Left forelimb (tissue), 1 donor: ENCODE measurements at regions not wholly inside any gene's neighbourhood (a gene's known extent, or its start where the extent isn't known, plus 50 kb on each side); places are given as distances from the start of the nearest gene placed in this dataset.

Source experiments
- DNase-seq: peaks from one replicate; pipeline ENCODE4 v3.0.0-alpha.2; 2018; ENCODE audit warnings: low spot score

DNA sequence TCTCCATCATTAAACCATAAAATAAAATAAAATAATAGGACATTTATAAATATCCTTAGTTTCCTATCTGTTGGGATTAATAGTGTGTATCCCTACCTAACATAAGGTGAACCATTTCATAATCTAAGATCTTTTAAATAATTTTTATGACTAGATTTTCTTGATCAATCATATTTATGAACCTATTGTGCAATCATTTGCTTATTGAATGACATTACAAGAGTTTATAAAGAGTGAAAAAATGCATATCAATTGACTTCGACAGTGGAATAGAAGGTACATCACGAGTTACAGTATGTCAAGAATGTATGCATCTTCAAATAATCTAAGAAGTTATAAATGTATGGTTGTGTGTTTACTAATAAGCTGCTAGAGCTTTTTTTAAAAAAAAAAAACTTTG is 1554.8 kb upstream of the TMEFF2 start:
- DNase-seq: no peak

DNA sequence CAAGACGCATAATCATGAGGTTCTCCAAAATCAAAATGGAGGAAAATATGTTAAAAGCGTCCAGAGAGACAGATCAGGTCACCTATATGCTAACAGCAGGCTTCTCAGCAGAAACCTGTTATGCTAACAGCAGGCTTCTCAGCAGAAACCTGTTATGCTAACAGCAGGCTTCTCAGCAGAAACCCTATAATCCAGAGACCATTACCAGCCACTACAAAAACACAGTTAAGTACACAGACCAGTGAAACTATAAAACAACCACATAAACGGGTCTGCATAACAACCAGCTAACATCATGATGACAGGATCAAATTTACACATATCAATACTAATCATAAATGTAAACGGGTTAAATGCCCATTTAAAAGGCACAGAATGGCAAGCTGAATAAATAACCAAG is 1548.4 kb upstream of the TMEFF2 start:
- DNase-seq: no peak

DNA sequence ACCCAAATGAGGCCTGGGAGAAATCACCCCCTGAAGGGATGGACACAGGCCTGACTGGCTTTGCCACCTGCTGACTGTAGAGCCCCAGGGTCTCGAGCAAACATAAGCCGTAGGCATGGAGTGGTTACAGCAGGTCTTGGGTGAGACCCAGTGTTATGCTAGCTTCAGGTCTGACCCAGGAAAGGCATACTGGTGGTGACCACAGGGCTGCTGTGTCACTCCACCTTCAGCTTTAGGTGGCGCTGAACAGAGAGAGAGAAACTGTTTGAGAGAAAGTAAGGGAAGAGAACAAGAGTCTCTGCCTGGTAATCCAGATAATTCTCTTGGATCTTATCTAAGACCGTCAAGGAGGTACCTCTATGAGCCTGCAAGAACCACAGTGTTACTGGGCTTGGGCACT is 1544.2 kb upstream of the TMEFF2 start:
- no peak for DNase-seq

DNA sequence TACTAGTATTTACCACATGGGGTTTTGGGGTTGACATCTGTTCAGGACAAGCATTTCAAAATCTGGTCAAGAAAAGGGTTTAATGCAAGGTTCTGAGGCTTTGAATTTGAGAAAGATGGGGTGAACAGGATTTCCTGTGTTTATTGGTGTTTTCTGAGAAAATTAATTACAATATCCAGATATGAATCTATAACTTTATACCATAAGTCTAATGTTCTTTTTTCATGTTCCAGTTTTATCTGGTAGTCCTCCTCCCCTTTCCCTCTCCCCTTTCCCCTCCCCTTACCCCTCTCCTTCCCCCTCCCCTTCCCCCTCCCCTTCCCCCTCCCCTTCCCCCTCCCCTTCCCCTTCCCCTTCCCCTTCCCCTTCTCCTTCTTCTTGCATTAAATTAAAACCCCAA is 1518.2 kb upstream of the TMEFF2 start:
- DNase-seq: no peak

DNA sequence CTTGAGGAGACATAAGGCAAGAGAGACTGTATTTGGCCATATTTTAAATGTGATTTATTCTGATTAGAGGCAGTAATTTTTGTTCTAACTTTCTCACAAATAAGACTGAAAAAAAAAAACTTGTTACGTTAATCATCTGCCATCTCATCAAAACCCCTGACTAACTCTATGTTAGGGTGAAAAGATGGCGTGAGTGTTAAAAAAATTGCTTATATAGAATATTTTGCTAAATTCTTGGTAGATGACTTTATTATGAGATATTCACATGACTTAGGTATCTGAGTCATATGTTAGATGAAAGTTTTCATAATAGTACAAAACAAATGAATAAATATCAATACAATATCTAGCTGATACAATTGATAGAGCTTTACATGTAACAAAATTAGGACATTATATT is 1508.7 kb upstream of the TMEFF2 start:
- no peak for DNase-seq

DNA sequence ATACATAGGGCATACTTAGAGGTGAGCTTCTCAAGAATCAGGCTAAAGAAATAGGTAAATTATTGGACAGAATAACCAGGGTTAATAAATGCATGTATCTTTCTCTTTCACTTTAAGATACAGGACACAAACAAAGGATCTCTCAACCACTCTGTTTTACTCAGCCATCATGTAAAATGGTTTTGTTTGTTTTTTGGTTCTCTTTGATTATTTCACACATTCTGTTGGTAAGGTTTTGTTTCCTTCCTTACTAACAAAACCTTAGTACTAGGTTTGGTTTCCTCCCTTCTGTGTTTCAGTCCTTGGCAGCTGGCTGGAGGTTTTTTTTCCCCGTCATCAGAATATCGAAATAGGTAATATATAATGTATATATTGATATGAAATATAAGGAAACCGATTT is 1506.8 kb upstream of the TMEFF2 start:
- DNase-seq: no peak

DNA sequence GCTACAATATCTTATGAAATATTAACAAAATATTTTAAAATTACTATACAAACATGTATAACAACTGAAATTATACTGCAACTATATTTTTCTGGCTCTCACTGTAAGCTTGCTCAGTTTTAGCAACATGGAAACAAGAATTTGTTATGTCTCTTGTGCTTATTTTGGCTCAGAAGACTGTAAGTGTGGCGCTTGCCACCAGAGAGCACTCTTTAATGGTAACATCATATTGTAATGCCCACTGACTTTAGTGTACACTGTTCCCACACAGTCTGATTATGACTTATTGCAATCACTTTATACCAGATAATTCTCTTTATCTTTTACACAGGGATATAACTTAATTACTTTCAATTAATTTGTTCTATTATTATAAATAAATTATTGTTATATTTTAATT is 1500.6 kb upstream of the TMEFF2 start:
- no peak for DNase-seq

DNA sequence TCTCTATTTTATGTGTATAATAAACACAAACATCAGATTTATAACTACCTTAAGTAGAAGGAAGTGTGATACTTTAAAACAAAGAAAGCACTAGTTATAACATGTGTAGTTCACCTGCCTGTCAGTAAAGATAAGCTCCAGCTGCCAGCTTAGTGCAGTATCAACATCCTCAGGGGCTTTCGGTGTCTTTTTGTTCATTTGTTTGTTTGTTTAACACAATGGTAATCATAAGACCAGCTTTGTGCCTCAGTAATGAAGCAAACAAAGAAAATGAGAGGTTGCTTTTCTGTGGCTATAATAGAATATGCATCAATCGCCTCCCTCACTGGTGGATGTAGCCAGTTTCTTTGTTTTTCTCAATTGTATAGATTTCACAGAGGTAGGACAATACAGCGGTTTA is 1499.0 kb upstream of the TMEFF2 start:
- no peak for DNase-seq

DNA sequence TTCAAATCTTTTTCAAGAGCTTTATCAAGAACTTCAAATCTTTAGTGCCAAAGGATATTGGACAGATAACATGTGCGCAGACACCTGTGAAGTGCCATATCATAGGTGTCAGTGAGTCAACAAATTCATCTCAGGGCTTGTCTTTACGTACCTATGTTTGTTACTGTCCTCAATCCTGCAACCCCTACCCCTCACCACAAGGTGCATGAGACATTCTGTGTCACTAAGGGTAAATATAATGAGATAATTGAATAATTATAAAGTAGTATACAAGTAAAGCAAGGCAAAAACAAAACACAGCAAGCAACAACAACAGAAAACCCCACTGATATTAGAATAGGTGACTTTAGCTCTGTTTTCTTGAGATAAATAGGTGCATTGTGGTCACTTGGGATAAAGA is 1495.8 kb upstream of the TMEFF2 start:
- DNase-seq: no peak

DNA sequence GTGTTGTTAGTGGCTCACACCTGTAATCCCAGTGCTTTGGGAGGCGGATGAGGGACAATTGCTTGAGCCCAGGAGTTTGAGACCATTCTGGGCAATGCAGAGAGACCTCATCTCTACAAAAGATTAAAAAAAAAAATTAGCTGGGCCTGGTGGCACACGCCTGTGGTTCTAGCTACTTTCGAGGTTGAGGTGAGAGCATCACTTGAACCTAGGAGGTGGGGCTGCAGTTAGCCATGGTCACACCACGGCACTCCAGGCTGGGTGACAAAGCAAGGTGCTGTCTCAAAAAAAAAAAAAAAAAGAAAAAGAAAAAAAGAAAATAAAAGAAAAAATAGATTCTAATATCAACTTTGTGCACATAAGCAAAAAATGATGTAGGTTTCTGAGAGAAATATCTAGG is 1492.5 kb upstream of the TMEFF2 start:
- DNase-seq: no peak

DNA sequence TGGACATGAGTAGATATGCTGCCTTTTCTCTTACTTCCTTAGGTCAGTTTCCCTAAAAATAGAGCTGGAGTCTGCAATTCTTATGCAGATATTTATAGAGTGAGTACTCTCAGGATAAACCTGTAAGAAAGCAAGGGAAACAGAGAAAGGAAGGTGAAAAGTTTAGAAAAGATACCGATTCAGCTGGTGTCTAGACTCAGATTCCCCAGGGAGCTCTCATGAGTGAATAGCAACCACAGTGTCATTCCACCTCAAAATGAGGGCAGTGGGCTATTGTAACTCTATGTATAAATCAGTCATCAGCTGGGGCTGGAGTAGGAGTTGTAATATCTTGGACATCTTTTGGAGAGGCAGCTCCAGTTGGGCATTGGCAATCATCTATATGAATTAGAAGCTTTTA is 1485.1 kb upstream of the TMEFF2 start:
- no peak for DNase-seq

DNA sequence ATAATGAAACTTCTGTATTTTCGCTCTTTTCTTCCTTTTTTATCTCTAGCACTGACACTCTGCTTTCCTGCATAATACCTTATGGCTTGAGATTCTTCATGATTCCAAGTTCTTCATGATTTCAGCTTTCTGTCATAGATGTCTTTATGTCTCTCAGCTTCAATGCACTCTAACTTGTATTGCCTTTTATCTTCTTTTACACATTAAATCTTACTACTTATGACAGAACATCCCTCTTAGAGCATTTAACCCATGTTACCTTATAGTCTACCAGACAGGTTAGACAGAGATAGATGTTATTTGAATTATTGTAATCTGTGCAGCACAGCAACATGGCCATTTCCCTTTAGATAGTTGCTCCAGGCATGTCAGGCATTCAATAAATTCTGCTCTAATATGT is 1475.7 kb upstream of the TMEFF2 start:
- DNase-seq: no peak

DNA sequence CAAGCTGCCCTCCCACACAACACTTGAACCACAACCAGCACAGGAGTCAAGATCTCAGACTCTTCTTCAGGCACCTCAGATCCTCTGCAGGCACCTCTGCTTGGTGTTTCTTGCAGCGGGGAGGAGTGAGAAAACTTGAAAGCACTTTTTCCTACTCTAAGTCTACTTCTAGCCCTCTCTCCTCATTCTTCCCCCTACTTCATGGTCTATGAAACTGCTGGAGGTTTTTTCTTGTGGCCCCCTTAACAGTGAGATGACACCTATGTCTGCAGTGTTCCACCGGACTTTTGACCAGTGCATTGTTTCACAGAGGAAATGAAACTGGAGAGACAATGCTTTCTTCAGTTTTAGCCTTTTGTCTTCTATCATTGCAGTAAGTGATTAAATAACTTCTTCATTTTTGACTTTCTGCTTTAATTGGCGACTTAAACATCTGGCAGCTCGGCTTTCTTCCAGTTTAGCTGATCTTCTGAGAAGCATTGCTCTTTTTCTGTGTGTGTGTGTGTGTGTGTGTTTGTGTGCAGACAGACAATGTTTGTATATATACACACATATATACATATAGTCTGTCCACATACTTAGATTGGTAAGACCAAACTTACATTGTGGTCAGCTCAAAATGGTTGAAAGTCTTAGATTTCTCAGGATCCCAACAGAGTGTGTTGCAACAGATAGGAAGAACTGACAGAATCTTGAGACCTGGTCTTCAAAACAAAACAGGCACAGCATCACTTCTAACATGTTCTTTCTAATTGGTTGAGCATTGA is 1474.0 kb upstream of the TMEFF2 start:
- no peak for DNase-seq

DNA sequence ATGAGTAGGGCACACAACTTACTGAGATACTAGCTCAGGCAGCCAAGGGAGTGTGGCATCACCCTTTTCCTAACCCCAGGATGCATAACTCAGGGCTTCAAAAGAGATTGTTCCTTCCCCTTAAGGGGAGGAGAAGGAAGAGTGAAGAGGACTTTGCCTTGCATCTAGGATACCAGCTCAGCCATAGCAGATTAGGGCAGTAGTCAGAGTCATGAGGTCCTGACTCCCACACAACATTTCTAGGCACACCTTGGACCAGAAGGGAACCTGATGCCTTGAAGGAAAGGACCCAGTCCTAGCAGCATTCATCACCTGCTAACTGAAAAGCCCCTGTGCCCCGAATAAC is 1433.2 kb upstream of the TMEFF2 start:
- no peak for DNase-seq

DNA sequence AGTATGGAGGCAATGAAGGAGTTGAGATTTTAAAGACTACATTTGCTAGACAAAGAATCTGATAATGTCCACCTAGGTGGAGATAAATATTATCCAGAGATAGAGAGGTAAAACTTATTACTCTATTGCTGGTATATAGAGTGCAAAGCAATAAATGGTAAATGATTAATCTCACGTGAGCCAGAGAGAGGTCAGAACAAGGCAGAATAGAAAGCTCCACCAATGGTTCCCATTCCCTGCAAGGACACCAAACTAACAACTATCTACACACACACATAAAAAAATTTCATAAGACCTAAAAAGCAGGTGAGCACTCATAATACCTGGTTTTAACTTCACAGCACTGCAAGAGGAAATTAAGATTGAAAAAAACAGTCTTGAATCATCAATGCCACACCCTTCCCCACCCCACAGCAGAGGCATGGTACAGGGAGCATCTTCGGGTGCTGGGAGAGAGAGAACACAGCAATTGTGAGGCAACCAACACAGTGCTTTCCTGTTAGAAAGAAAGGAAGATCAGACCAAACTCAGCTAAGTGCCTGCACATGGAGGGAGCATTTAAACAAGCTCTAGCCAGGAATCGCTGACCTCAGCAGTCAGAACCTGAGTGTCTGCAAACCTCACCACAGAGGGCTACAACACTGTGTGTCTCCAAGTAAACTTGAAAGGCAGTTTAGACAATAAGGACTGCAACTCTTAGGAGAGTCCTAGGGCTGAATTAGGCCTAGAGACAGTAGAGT is 1432.6 kb upstream of the TMEFF2 start:
- DNase-seq: no peak

DNA sequence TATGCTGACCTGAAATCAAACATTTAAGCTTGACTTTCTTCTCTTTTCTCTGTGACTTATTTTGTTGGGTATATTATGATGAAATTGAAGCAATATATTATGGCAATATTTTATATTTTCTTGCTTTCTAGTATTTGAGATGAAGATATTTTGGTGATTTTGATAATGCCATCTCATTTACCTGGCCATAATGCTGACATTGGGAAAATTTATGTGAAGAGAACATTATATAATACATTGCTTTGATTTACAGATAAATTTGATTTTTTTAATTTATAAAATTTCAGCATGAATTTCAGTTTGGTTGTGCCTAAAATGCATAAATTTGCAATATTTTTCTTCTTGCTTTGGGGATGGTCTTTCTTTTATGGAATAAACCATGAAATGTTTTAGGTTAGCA is 1413.7 kb upstream of the TMEFF2 start:
- DNase-seq: no peak

DNA sequence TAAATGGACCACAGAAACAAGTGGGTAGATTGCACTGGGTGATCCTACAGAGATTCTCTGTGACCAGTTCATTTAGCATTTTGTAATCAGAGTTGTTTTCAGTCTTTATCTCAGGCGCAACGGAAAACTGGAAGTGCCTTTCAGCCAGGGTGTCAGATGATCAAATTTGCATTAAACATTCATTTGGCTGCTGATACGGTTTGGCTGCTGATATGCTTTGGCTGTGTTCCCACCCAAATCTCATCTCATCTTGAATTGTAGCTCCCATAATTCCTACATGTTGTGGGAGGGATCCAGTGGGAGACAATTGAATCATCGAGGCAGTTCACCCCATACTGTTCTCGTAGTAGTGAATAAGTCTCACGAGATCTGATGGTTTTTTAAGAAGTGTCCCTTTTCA is 1396.1 kb upstream of the TMEFF2 start:
- no peak for DNase-seq

DNA sequence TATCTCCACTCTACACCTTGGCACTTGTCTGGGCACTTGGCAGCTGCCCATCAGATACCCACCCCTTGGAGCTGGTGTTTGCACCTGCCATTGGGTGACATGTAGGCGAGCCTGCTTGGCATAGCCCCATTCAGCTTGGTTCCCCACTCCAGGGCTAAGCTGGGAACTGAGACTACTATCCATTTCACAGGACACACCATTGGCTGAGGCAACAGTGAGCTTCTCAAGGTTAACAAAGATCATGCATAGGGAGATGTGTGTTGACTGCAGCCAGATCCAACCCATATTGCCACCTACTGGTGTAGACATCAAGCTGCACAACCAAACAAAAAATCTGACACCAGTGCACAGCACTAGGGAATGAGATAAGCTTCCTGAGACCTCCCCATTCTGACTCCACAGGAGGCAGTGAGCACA is 1389.8 kb upstream of the TMEFF2 start:
- DNase-seq: no peak

DNA sequence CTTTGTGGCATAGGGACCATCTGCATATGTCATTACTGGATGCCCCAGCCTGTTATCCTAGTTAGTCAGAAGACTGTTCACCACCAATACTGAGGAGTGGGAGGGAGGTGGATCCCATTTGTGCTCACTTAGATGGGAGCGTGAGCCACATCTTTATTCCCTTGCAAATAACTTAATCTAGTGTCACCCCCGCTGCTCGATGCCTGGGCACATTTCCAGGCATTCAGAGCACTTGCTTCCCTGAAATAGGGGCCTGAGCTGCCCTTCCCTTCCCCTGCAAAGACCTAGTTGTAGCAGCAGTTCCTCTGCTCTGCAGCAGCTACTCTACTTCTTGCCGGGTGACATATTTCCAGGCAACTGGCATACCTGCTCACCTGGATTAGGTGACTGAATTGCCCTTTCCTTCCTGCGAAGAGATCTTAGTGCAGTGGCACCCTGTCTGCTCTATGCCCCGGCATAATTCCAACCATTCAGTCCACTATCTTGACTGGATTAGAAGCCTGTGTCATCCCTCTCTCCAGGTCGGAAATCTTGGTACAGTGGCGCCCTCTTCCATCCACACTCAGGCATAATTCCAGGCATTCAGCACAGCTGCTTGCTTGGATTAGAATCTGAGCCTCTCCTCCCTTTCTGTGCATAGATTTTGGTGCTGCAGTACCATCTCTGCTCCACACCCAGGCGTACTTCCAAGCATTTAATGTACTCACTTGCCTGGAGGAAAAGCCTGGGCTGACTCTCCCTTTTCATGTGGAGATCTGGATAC is 1389.1 kb upstream of the TMEFF2 start:
- DNase-seq: no peak

DNA sequence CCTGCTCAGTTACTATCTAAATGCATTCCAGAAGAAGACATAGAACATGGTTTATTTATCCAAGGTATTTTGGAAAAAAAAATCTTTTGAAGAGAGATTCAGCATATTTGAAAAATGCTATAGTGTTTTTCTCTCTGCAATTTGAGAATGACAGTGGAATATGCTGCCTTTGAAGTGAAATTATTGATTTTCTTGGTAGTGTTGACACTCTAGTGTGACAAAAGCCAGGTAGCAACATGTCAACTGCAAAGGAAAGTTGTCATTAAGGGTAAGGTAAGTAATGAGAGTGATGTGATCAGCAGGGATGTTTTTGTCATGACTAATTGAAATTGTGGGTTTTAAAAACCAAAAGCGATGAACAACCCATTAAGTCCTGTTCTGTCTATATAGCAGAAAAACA is 1387.1 kb upstream of the TMEFF2 start:
- DNase-seq: no peak

DNA sequence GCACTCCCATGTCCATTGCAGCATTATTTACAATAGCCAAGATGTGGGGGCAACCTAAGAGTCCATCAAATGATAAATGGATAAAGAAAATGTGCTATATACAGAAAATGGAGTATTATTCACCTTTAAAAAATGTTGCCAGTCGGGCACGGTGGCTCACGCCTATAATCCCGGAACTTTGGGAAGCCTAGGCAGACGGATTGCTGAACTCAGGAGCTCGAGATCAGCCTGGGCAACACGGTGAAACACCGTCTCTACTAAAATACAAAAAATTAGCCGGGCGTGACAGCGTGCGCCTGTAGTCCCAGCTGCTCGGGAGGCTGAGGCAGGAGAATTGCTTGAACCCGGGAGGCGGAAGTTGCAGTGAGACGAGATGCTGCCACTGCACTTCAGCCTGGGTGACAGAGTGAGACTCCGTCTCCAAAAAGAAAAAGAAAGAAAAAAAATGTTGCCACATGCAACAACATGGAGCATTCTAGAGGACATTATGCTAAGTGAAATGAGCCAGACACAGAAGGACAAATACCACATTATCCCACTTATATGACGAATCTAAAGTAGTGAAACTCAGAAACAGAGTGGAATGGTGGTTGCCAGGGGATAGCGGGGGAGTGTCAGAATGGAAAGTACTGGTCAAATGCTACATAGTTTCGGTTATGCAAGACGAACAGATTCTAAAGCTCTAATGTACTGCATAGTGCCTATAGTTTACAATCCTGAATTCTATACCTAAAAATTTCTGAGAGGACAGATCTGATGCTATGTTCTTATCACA is 1385.6 kb upstream of the TMEFF2 start:
- no peak for DNase-seq

DNA sequence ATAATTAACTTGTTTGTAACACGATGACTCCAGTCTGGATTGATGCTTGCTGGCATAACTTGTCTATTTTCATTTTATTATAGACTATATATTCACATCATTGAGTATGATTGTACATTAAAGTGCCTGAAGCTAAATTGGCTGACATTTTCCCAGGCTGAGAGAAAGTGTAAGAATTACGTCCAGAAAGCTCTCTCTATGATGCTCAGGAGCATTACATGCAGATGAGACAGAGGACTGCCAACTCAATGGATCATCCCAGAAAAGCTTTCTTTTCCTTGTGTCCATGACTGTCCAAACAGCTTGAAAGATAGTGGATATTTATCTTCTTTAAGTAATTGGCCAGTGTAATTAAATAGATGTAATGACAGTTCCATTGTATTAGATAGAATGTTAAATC is 1372.2 kb upstream of the TMEFF2 start:
- DNase-seq: no peak
